WTC11 (cell line): ENCODE measurements at regions not wholly inside any gene's neighbourhood (a gene's known extent, or its start where the extent isn't known, plus 50 kb on each side); places are given as distances from the start of the nearest gene placed in this dataset.

Experiments used
- AFF4 ChIP-seq: sonication (generic); formaldehyde crosslinking; IDR thresholded peaks from 2 replicates; pipeline ENCODE4 v1.8.1; 2023; ENCODE audit warnings: mild to moderate bottlenecking, missing genetic modification reagents, borderline replicate concordance
- CTCF ChIP-seq: fragments of 200-600 bp; IDR thresholded peaks from 2 replicates; pipeline ENCODE4 v1.8.0; 2022; ENCODE audit warnings: antibody characterized with exemption
- E2F1 ChIP-seq: sonication (generic); formaldehyde crosslinking; IDR thresholded peaks from 2 replicates; pipeline ENCODE4 v1.8.0; 2022; ENCODE audit warnings: mild to moderate bottlenecking, missing genetic modification reagents
- MAX ChIP-seq: sonication (generic); formaldehyde crosslinking; IDR thresholded peaks from 2 replicates; pipeline ENCODE4 v1.8.0; 2022; ENCODE audit warnings: mild to moderate bottlenecking, missing genetic modification reagents

- TF ChIP-seq CTCF (no peak), AFF4 (no peak), E2F1 (CRISPR knock-in tag) (no peak), MAX (CRISPR knock-in tag) (no peak)
Observed at GRCh38 chr14:43247877-43248276, 1259.2 kb downstream of the FSCB start.
